GM19328 (cell line): ENCODE measurements at regions not wholly inside any gene's neighbourhood (a gene's known extent, or its start where the extent isn't known, plus 50 kb on each side); places are given as distances from the start of the nearest gene placed in this dataset.
"Not testable (repeated sequence)": the region's sequence is repeated elsewhere in the genome, so short reads cannot be mapped to it uniquely, and the experiment has no call there.

Experiments used
- ATAC-seq: cut with Tn5 transposase; IDR thresholded peaks from one replicate; pipeline ENCODE4 v1.9.1; 2021; ENCODE audit warnings: mild to moderate bottlenecking, moderate library complexity; ENCODE audit not compliant: unreplicated experiment

GRCh38 chr5:83810511-83810910 lies 89.9 kb upstream of the HAPLN1 start:
- ATAC-seq: no peak

DNA sequence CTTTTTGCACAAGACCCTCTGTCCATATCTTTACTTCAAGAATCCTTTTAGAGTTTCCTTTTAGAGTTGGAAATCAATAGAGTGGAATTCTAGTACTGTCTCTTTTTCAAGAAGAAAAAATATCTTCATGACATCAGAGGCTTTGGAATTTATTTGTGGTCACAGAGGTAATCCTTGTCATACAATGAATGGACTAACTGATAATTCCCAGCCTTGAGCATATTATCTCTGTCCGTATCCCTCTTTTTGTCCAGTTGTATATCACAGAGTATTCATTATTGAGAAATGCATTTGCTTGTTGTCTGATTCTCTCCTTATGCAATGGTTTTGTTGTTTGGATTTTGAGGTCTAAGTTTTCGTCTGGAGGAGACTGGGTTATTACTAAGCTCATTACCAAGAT lies 82.0 kb upstream of the HAPLN1 start:
- no peak for ATAC-seq

DNA sequence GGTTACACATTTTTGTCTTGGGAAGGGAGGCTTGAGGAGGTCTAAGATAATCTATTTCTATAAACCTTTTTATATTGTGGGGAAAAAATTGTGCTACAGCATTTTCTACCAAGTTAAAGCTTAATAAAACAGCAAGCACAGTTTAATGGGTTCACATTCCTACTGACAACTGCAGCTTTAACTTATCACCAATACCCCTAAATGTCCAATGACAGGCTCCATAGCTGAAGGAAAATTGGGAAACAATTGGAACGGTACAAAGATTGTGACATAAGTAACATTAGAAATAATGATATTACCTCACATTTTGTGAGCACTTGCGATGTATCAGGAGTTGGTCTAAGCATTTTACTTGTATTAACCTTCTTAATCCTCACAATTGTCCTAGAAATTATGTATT lies 79.5 kb upstream of the HAPLN1 start:
- ATAC-seq: no peak

DNA sequence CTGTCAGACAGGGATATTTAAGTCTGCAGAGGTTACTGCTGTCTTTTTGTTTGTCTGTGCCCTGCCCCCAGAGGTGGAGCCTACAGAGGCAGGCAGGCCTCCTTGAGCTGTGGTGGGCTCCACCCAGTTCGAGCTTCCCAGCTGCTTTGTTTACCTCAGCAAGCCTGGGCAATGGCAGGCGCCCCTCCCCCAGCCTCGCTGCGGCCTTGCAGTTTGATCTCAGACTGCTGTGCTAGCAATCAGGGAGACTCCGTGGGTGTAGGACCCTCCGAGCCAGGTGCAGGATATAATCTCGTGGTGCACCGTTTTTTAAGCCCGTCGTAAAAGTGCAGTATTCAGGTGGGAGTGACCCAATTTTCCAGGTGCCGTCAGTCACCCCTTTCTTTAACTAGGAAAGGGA lies 78.4 kb upstream of the HAPLN1 start:
- ATAC-seq: not testable (repeated sequence)

DNA sequence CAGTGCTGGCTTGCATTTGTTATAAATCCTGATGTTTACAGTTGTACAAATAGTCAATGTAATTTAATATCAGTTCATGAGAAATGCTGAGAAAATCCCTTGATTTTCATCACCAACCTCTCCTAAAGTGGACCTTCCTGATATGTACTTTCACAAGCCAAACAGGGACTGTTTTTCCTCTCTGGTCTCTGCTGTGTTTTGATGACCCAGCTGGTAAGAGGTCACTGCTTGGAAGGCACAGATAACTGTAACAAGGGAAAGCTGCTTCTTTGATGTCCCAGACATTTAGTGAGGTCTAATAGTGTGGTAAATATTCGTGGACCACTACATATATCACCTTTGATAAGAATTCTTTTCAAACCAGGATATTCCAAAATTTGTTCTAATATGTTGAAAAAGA lies 68.7 kb upstream of the HAPLN1 start:
- ATAC-seq: no peak

DNA sequence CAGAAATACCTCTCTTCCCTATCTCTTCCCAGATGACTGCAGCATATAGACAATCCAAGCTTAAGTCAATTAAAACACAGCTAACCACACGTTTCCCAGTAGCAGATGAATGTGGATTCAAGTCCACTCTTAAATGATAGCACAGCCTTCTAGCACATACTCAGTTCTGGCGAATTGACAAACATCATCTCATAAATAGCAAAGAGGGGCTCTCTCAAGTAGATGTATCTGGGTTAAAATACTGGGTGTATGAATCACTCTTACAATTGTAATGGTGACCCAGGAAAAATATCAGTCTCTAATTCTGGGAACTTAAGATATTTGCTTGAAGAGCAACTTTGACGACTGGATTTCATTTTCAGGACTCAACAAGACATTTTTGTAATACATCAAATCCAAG lies 67.0 kb upstream of the HAPLN1 start:
- no peak for ATAC-seq

DNA sequence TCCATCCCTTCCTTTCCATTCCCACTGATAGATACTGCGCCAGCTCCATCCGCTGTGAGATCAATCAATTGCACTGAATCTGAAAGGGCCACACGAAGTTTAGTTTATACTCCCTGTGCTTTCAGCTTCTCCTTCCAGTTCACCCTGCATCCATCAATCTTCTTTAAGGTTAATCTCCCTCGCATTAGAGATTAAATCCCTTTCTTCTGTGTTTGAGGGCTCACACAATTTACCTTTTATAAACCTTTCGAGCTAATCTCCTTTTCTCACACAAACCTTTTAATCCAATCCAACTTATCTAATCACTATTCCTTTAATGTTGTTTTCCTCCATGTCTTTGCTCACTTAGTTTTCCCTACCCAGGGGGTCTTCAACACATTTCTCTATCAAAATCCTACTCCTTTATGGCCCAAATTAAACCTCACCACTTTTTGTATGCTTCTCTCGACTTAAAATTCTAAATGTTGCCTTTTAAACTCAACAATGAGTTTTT lies 64.6 kb upstream of the HAPLN1 start:
- no peak for ATAC-seq

- ATAC-seq: no peak
Observed at GRCh38 chr5:83780699-83781350, 60.2 kb upstream of the HAPLN1 start.

GRCh38 chr5:83777856-83778255 lies 57.2 kb upstream of the HAPLN1 start:
- ATAC-seq: no peak

GRCh38 chr5:83776437-83777031 lies 55.9 kb upstream of the HAPLN1 start:
- no peak for ATAC-seq
